Urothelium cell line (cell line): ENCODE measurements at regions not wholly inside any gene's neighbourhood (a gene's known extent, or its start where the extent isn't known, plus 50 kb on each side); places are given as distances from the start of the nearest gene placed in this dataset.
"Not testable (repeated sequence)": the region's sequence is repeated elsewhere in the genome, so short reads cannot be mapped to it uniquely, and the experiment has no call there.

Experiments used
- DNase-seq: peaks from one replicate; pipeline ENCODE4 v3.0.0; 2011; ENCODE audit warnings: low spot score, mixed read lengths
- FAIRE-seq: peaks from 2 replicates; lab custom pipeline; 2011; peaks lifted over from hg19 to GRCh38; lab: Jason Lieb, UNC

DNA sequence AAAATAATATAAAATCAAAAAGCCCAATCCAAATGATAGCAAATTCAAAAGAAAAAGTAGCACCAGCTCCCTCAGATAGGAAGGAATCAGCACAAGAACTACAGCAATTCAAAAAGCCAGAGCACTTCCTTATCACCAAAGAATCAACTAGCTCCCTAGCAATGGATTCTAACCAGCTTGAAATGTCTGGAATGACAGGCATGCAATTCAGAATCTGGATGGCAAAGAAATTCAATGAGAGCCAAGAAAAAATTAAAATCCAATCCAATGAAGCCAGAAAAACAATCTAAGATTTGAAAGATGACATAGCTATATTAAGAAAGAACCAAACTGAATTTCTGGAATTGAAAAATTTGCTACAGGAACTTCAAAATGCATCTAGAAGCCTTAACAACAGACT is 1334.4 kb upstream of the ALCAM start:
- DNase-seq (no peak), FAIRE-seq (no peak)

DNA sequence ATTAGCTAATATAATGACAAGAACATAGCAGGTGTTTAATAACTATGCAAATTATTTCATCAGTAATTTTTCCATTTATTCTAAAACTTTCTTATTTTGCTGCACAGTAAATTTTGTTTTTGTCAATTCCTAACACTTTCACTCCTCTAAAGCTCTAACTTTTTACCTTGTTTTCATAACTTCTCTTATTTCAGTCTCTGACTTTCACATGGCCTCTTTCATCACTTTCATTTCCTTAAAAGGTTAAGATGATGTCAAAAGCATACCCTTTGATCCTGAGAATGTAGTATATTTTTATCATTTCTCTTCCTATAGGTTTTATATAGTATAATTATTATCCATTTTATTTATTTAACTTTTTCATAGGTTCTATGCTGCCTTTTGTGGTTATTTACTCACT is 1325.8 kb upstream of the ALCAM start:
- DNase-seq (no peak), FAIRE-seq (no peak)

DNA sequence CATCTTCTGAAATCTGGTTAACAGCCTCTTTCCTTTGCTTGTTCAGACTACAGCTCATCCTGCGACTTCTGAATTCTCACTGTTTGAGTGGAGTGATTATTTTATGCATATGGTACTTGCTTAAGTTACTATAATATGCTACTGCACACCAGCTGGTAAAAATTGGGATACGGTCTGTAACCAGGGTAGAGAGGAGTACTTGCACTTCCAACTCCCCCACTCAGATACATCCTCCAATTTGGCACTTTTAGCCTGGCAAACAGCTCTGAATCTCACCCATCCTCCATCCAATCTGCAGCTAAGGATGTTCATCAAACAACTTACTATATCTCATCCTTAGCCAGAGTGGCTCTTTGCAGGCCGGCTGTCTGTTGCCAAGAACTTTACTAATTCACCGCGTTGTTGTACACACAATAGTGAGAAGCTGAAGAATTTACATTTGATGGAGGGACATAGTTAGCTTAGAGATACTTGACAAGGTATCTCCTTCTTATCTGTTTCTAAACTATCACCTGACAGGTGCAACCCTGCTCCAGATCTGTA is 1323.6 kb upstream of the ALCAM start:
- not testable (repeated sequence) for DNase-seq
- FAIRE-seq = peak; percentile 66

DNA sequence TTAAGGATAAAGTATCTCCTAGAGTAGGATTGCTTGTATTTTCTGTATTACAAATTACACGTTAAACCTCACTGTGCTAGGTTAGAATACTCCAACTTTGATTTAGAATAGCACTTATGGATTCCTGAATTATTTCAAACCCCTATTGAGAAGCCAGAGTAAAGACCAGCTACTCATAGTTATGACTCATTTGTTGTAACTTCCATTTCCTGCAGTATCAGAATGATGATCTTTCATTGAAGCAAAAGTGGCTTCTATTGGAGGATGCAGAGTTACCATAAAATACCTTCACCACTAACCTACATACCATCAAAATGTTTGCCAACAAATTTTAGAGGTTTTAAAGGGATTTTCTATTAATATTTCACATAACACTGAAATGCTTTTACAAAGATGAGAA is 1322.7 kb upstream of the ALCAM start:
- FAIRE-seq (no peak), DNase-seq (no peak)

DNA sequence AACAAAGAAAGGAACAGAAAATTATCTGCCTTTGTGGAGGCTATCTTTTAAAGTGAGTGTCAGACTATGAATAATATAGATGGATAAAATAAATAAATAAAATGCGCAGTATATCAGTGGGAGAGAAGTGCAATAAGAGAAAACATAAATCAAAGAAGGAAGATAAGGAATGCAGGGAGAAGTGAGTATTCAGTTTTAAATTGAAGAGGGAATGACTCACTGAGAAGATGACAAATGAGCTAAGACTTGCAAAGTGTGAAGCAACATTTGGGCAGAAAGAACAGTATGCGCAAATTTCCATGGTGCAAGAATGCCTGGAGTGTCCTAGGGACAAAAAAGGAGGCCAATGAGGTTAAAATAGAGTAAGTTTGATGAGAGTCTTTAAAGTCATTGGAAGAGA is 1300.1 kb upstream of the ALCAM start:
- DNase-seq (no peak), FAIRE-seq (no peak)

DNA sequence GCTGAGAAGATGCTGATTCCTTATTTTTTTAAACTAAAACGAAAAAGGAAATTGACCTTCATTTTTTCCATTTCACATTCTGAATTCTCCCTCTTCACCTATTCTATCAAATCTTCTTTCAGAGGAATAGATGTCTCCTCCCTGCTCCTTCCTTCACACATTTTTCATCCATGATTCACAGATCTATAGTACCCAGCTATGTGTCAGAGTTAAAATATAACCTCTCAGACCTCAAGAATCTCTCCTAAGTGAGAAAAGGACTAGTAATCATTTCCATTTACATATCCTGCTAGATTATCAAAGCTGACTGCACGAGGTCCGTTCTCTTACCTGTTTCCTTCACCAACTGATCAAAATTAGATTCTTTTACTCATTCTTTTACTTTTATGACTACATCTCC is 1297.6 kb upstream of the ALCAM start:
- DNase-seq (peak; percentile 13), FAIRE-seq (no peak)

DNA sequence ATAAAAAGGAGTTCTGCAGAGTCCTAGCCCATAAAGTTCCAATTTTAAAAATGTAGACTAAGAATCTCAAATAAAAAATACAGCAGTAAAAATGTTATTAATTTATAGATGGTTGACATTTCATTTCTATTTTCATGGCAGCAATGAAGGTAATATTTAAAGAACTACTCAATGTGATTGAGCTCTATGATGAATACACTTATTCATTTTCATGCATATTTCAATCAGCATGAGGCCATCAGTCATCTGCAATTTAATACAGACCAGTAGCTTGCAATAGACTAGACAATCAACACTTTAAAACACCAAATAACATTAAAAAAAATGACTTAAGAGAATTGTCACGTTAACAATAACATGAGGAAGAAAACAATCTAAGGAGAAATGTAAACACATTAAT is 1295.8 kb upstream of the ALCAM start:
- DNase-seq = no peak
- FAIRE-seq = no peak

DNA sequence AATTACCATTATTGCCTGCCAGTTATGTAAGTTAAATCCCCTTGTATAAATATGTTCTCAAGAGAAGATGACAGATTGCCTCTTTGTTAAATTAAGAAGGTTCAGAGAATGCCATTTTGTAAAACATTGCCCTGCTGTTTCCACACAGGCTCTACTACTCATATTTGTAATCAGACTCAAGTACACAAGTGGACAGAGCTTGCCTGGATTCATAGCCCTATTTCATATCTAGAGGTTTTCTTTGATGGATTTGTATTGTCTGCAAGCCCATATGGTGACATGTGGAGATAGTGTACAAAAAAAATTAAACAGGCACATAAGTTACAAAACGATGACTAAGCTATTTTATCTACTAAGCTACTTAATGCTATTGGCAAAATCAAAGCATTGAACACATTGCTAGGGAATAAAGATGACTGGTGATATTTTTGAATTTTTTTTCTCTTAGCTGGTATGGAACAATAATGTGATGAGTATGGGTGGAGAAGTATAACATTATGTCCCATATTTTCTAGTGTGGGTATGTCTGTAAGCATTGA is 1286.6 kb upstream of the ALCAM start:
- DNase-seq (no peak), FAIRE-seq (no peak)

DNA sequence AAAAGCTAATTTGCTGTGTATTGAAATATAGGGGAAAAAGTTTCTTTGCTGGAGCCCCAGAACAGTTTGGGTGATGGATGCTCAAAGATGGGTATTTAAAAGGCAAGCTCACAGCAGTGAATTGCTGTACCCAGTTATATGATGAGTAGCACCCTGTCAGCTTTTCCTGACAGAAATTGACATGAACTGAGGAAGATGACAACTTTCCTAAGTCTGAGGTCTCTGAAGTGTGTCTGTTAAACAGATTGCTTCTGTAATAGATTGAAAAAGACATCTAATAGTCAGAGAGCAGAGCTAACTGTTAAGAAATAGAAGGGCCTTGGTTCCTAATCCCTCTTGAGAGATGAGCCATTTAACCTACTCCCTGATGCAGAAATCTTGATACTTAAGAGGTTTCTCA is 1278.0 kb upstream of the ALCAM start:
- no peak for FAIRE-seq

DNA sequence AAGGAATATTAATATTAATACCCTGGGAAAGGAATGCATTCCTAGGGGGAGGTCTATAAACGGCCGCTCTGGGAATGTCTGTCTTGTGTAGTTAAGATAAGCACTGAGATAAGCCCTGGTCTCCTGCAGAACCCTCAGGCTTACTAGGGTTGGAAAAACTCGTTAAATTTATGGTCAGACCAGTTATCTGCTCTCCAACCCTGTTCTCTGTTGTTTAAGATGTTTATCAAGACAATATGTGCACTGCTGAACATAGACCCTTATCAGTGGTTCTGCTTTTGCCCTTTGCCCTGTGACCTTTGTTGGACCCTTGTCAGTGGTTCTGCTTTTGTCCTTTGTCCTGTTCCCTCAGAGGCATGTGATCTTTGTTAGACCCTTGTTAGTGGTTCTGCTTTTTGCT is 1276.7 kb upstream of the ALCAM start:
- FAIRE-seq, DNase-seq: not testable (repeated sequence)

More for the DNA sequence above, 1278.0 kb upstream of the ALCAM start:
- DNase-seq = no peak

DNA sequence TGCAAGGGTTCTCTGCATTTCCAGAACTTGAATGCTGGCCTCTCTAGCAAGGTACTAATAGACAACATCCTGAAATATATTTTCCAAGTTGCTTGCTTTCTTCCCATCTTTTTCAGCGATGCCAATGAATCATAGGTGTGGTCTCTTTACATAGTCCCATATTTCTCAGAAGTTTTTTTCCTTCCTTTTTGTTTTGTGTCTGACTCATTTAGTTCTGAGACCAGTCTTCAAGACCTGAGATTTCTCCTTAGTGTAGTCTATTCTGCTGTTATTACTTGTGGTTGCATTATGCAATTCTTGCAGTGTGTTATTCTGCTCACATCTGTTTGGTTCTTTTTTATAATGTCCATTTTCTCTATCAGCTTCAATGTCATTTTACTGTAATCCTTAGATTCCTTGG is 1265.0 kb upstream of the ALCAM start:
- DNase-seq (no peak), FAIRE-seq (no peak)

DNA sequence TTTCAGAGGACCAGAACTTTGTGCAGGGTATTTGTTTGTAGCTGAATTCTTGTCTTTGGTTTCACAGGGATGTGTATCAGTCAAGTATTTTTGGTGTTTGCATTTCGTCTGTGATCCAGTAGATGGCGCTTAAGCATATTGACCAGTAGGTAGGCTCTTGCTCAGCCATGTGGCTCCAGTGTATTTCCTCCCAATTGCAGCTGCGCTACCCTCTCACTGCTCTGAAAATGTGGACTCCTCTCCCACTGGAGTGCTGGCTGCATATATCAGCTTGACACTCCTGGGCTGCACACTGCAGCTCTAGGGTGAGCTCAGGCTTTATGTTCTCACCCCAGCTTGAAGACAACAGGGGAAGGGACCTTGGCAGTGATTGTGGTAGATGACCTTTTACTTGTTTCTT is 1264.3 kb upstream of the ALCAM start:
- FAIRE-seq = no peak

DNA sequence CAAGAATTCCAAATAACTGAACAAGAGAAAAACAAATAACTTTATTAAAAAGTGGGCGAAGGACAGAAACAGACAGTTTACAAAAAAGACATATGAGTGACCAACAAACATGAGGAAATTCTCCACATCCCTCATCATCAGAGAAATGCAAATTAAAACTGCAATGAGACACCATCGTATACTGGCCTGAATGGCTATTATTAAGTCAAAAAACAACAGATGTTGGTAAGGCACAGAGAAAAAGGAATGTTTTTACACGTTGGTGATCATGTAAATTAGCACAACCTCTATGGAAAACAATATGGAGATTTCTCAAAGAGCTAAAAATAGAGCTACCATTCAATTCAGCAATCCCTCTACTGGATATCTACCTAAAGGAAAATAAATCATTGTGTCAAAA is 1260.4 kb upstream of the ALCAM start:
- DNase-seq (no peak), FAIRE-seq (no peak)

More for the DNA sequence above, 1264.3 kb upstream of the ALCAM start:
- DNase-seq = peak; percentile 17

DNA sequence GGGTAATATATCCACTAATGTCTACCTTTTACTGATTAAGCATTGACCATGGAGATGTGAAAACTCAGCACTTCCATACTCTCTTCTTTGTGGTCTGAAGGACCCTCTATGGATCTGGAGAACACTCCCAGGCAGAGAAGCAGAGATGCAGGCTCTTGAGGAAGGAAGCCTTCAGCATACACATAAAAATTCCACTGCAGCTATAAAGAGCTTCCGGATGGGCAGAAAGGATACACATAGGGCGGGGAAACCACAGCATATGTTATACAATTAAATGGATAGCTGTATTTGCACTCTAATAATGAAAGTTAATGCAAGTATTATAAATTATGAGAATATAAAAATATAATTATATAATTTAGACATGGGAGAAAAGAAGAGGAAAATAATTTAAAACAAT is 1258.2 kb upstream of the ALCAM start:
- no peak for FAIRE-seq
- DNase-seq = no peak

DNA sequence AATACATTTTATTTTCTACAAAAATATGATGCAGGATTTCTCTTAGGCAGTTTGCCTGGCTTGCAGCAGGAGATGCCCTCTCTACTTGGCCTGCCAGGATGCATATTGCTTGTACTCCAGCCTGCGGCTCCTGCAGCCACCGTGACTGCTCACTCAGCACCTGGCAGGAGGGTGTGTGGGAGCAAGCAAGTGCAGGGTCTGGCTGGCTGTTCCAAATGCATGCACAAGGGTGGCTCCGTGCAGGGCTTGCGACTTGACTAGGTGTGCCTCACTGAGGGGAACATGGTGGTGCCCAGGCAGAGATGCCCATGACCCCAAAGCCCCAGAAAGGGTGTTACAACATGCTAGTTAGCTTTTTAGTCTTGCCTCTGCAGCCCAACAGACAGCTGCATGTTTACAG is 1240.2 kb upstream of the ALCAM start:
- FAIRE-seq (no peak), DNase-seq (no peak)

DNA sequence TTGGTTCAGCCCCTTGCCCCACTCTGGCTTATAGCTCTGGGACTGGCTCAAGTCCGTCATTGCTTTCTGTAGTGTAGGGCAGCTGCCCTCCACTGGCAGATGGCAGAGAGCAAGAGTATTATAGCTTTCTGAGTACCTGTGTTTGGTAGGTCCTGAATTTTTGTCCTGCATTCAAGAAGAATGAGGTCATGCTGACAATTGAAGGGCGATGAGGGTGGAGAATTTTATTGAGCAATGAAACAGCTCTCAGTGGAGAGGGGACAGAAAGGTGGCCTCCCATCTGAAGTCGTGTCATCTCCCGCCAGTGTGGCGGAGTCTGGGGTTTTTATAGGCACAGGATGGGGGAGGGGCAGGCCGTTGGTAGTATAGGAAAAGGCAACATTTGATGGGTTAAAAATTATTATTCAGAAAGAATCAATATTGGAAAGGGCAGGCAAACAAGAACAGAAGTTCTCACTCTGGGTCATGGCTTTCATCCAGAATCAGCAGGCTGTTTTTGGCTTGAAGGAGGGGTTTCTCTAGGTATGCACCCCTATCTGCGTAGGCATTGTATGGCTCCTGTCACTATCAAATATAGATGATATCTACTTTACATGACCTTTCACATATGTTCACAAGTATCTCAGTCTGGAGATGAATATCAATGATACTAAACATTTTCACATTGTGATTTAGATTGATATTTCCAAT is 1239.7 kb upstream of the ALCAM start:
- DNase-seq = peak; percentile 8
- FAIRE-seq = peak; percentile 13

DNA sequence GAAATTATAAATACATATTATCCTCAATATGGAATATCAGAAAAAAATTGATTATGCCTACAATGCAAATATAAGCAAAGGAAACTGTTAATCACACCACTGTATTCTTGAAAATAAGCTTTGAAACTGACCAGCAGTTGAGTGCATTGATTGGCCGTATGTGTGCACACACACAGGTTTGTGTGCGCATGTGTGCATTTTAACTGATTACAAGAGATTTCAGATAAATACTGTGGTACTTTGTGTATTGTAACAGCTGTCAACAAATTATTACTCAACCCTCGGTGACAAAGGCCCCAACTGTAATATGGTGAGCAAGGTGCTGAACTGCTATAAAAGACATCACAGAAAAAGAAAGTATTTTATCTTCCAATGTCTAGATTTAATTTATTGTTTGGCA is 1238.9 kb upstream of the ALCAM start:
- FAIRE-seq = no peak
- no peak for DNase-seq

DNA sequence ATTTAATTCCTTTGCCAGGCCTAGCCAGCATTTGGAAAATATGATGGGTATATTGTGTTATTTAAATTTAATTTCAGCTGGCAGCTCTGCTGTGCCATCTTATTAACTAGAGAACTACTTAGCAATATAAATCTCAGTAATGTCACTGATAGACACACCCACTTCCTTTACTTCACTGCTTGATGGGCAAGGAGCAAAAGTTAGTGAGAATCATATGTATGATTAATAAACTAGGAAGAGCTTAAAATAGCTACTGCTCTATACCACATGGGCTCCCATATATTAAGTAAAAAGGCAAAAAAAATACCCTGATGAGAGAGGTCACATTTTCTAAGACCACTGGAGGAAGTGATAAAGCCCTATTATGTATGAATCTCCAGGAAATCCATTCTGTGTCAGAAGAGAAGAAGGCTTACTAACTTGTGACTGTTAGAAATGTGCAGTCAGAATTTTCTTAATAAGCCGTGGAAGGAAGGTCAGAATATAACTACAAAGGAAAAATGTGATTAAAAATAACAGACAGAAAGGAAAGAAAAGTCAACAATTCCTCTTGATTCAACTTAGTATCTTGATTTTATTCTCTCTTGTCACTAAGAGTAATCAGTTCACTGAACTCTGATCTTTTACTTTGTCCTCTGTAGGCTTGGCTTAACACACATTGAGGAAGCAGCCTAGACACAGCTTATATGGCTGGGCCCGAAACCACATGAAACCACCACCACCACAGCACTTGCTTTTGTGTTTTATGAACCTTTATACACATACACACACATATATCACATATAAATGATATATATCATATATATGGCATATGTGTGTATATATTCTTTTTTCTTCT is 1233.9 kb upstream of the ALCAM start:
- no peak for DNase-seq
- no peak for FAIRE-seq

DNA sequence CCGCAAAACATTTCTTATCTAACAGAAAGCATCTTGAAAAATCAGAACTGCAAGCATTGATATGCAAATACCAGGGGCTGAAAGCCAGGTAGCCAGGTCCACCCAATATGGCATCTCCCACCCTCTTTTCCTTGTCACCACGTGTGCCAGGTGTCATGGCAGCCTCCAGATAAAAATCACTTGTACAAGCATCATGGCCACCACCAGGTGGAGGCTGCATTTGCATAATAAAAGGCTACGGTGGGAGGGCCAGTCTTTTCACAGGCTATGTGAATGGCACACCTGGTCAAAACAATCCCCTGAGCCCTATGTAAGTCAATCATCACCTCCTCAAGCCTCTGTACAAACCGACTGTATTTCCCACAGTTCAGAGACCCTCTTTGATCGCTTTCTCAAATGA is 1233.1 kb upstream of the ALCAM start:
- FAIRE-seq (no peak), DNase-seq (no peak)

DNA sequence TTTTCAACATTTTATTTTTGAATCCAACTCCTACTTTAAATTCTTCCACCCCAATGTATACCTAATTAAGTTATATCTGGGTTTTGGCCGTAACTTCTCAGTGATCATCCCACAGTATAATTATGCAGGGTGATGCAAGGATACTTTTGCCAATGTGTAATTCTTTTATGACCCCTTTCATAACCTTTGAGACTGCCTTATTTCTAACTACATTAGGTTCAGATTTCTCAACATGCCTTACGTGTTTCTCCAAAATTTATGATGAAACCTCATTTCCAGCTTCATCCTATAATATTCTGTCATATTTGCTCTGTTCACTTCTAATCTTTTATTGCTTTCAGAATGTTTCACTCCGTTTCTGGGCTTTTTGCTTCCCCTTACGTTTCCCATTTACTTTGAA is 1229.6 kb upstream of the ALCAM start:
- no peak for DNase-seq
- FAIRE-seq = no peak

DNA sequence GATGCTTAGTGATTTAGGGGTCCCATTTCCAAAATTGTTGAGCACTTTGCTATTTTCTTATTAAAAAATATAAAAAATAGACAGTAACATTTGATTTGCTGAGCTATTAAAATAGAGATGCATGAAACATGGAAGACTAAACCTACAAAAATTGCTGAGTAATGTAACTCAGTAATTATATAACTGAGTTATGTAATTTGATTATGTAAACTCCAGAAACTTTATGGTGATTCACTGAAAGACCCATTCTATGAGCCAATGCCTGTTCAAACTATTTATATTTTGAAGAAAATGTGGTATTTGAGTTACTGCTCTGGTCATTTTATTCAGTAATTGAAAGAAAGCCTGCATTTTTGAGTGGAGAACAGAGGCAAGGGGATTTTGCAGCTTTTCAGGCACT is 1221.5 kb upstream of the ALCAM start:
- no peak for DNase-seq
- FAIRE-seq = no peak

DNA sequence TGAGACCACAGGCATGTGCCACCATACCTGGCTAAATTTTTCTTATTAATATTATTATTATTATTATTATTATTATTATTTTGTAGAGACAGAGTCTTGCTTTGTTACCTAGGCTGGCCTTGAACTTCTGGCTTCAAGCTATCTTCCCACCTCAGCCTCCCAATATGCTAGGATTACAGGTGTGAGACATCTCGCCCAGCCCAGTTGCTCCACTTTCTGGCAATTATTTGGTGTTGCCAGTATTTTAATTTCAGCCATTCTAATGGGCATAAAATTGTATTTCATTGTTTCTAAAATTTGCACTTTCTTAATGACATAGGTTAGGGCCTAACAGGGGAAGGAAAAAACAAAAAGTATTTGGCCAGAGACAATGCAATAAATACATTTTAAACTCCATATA is 1217.6 kb upstream of the ALCAM start:
- no peak for DNase-seq

More for the DNA sequence above, 1217.6 kb upstream of the ALCAM start:
- FAIRE-seq = no peak
